ENCODE measurements at regions not wholly inside any gene's neighbourhood (a gene's known extent, or its start where the extent isn't known, plus 50 kb on each side); places are given as distances from the start of the nearest gene placed in this dataset.
A peak's percentile ranks its signal among the peaks of the same experiment; 100 is the strongest.
"Not testable (repeated sequence)": the region's sequence is repeated elsewhere in the genome, so short reads cannot be mapped to it uniquely, and the experiment has no call there.

DNA sequence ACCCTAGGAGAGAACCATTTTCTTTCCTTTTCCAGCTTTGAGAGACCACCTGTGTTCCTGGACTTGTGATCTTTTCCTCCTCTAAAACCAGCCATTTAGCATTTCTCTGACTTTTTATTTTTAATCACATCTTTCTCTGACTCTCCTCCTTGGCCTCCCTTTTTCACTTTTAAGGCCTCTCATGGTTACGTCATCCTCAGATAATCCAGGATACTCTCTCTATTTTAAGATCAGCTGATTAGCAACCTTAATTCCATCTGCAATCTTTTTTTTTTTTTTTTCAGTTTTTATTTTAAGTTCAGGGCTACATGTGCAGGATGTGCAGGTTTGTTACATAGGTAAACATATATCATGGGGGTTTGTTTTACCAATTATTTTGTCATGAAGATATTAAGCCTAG, 54.0 kb downstream of the RFPL4B start:
- no peak for DNase-seq

DNA sequence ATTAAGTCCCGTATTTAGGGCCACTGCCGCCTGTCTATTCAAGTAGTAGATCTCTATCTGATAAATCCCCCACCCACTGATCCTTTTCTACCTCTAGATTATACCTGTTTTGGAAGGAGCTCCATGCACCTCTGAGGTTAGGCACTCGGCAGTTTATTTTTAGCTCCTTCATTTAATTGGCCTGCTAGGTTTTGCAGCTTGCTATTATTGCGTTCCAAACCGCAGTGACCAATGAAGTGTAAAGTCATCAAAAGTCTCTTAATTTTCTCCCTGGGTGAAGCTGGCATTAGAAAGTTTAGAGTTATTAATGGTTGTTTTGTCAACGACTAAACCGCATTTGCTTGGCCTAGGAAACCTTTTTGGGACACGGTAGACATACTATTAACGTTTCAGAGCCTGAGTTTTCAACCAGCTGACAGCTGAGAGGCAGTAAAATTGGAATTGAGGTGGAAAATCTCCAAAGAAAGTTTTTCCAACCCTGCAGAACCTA, 60.0 kb downstream of the RFPL4B start:
- DNase-seq: no peak

DNA sequence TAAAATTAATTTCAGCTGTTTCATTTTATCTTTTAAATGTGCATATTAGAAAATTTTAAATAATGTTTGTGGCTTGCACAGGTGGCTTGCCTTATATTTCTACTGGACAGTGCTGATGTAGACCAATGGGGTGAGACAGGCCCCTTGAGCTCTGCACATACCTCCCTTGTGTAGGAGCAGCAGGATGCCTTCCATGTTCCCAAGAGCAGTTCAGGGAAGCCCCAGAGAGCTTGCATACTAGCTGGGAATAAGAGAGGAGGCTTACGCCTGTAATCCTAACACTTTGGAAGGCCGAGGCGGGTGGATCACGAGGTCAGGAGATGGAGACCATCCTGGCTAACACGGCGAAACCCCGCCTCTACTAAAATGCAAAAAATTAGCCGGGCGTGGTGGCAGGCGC, 61.4 kb downstream of the RFPL4B start:
- DNase-seq: no peak

DNA sequence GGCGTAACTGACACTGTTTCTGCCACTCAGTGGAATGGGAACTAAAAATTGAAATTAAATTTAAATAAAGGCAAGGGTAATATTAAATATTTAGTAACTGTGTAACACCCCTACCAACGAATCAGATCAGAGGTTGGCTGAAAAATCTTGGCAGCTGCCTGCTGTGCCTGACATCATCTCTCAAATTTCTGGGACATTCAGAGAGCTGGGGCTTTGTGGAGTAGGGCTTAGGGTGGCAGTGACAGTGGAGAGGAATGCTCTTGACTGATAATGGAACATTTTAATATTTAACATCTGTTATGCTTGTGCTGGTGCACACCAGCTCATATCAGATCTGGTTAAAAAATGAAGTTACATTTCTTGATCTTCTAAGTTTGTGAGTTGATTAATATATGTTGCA, 62.2 kb downstream of the RFPL4B start:
- no peak for DNase-seq

DNA sequence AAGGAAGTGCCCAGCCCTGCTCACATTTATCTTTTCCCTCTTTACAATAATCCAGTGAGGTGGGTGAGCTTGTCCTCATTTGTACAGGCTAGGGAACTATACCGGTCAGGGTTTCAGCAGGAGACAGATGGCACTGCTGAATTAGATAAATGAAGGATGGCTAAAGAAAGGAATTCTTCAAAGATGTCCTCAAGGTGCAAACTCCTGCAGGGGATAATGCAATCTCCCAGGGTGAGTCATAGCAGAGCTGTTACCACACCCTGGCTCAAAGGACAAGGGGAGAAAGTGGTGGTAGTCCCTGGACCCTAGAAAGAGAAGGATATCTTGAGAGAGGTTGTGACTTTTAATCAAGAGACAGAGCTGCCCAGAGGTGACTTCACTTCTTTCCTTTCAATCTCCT, 66.7 kb downstream of the RFPL4B start:
- peak; percentile 66 for DNase-seq

DNA sequence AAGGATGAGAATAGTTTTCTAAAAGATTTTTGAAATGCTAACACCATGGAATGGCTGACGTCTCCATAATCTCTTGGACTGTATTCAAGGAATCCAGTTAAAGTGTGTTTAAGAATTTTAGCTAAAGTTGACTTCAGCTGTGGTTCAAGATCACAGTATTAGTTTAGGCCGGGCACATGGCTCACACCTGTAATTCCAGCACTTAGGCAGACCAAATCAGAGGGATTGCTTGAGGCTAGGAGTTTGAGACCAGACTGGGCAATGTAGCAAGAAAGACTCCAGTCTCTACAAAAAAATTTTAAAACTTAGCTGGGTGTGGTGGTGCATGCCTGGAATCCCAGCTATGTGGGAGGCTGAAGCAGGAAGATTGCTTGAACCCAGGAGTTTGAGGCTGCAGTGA, 68.2 kb downstream of the RFPL4B start:
- DNase-seq: no peak

DNA sequence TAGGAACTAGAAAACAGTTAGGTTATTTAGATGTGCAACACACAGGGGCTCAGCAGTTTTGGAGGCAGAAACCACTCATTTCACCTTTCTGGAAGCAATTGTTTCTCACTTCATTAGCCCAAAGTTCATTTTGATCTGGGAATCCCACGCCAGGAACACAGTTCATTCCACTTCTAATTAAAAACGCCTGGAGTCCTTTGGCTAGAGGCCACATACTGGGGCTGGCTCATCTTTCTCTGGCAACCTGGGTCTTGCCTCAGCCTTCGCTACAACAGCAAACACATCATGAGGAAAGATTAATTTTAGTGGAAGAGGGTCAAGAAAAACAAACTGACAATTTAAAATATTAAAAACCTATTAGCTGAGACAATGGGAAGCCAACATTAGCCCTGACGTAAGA, 69.7 kb downstream of the RFPL4B start:
- DNase-seq: no peak

DNA sequence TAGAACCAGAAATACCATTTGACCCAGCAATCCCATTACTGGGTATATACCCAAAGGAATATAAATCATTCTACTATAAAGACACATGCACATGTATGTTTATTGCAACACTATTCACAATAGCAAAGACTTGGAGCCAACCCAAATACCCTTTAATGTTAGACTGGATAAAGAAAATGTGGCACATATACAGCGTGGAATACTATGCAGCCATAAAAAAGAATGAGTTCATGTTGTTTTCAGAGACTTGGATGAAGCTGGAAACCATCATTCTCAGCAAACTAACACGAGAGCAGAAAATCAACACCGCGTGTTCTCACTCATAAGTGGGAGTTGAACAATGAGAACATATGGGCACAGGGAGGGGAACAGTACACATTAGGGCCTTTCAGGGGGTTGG, 79.9 kb downstream of the RFPL4B start:
- DNase-seq: not testable (repeated sequence)

DNA sequence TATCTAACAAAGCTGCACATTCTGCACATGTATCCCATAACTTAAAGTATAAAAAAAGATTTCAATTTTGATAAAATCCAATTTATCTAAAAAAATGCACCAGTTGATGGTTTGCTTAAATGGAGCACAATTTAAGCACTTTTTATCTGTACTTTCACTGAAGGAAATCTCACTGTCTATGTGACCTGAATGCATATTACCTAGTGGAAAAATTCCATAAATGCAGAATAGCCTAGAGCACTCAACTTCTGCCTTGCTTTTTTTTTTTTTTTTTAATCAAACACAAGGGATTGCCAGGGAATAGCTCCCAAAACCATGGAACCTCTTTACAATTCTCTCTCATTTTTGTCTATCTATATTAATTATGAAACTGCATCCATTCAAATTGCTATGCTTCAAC, 80.4 kb downstream of the RFPL4B start:
- no peak for DNase-seq

DNA sequence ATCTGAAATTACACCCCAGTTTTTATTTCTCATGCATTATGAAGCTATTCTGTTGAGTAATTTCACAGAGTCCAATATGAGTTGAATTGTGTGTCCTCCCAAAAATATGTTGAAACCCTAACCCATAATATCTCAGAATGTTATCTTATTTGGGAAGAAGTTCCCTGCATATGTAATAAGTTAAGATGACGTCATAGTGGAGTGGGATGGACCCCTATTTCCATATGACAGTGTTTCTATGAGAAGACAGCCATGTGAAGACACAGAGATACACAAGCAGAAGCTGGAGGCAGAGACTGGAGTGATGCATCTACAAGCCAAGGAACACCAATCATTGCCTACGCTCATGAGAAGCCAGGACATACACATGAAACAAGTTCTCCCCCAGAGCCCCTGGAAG, 81.3 kb downstream of the RFPL4B start:
- DNase-seq: no peak

DNA sequence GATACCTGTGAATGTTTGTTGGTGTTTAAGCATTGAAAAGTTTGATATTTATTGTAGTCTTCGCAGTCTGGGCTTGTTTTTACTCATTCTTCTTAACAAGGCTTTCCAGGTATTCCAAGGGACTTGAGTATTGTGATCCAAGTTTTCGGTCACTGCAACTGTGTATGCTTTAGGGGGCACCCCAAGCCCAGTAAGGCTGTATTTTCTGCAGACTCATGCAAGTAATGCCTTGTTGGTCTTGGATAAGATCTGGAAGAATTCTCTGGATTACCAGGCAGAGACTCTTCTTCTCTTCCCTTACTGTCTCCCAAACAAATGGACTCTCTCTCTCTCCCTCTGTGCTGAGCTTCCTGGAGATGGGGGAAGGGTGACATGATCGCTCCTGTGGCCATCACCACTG, 82.1 kb downstream of the RFPL4B start:
- no peak for DNase-seq

DNA sequence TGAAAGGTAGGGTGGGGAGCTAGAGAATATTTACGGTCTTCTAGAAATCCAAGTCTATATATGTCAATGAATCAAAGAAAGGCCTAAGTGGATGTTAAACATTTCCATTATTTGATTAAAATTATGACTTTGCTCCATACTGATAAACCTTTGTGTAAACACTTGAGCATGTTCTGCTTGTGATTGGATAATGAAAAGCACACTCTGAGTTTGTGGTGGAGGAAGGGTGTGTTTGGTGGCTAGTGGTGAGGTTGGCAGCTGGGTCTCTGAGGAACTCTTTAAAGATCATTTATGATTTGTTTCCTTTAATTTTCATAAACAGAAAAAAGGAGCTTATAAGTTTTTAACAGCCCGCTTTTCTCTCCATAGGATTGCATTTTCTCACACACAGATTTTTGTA, 84.7 kb downstream of the RFPL4B start:
- DNase-seq: no peak

DNA sequence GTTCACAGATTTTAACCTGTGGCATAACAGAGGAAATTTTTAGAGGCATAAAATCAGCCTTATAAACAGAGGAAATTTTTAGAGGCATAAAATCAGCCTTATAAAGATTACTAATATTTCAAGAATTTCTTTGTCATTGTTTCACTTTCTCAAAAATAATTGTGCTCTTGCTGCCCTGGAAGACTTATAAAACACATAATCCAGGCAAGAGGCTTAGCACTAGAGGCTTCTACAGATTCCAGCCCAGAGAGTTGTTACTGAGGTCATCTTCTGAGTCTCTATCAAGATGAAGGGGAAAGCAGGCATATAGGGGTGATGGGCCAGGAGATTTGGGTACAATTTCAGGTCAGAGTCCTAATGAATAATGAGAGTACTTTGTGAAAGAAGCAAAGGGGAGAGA, 85.7 kb downstream of the RFPL4B start:
- DNase-seq: no peak

DNA sequence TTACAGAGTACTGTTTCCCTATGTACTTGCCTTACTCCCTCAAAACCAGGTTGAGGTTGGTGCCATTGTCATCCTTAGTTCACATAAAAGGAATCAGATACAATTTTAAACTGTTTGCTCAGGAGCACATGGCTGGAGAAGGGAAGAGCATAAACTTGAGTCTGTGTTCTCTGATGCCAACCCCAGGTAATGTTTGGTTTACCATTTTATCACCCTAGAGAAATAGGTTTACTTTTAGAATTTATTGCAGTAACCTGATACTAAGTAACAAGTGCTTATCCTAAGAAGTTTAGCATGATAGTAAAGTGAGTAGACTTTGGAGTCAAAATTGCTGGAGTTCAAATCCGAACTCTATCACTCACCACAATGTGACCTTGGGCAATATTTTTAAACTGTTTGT, 86.3 kb downstream of the RFPL4B start:
- no peak for DNase-seq

DNA sequence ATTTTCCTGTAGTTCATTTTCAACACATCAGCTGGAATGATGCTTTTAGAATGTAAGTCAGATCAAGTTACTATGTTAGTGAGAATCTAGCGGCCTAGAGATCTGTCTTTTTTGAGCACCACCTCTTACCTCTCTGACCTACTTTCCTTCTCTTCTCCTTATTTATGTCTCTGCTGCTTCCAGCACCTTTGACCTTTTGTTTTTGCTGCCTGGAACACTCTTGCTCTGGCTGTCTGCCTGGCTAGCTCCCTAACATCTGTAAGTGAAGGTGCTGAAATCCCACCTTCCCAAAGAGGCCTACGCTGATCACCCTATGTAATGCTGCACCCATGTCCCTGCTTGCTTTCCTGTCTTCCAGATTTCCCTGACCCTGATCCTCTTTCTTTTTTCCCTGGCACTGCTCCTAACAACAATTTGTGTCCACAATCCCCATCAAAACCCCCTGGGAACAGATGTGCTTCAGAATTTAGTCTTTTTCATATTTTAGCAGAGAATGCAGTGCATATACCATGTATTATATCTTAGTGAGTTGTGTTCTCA, 87.8 kb downstream of the RFPL4B start:
- no peak for DNase-seq

DNA sequence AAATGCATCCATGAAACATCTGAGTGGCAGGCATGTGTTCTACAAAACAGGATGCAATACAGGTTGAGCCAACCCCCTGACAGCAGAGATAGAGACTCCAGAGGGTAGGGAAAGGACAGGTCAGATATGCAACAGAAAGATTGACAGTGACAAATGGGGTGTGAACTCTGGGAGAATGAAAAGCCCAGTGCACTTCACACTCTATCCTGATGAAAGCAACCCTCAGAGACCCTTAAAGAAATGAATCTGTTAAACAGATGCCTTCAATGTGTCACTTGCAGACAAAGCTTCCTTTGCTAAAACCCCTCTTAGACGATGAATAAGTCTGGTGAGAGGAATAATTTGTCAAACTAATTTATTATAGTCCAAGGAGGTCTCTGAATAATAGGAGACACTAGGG, 89.9 kb downstream of the RFPL4B start:
- DNase-seq: no peak

DNA sequence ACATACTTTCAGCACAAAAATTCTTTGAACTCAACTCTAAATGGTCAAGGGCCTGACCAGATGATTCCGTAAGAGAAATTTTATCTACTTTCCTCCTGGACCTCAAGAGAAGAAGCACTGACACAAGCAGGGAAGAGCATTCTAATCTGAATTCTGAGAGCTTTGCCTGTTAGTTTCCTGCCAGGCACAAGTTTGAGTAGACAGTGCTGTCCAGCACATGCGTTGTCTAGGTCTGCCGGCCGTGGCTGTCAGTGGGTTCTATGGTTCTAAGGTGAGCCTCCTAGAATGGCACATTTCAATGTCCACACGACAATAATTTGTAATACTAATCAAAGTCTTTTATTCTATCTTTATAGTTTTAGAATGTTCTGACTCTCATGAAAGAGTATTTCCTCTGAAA, 91.9 kb downstream of the RFPL4B start:
- no peak for DNase-seq

DNA sequence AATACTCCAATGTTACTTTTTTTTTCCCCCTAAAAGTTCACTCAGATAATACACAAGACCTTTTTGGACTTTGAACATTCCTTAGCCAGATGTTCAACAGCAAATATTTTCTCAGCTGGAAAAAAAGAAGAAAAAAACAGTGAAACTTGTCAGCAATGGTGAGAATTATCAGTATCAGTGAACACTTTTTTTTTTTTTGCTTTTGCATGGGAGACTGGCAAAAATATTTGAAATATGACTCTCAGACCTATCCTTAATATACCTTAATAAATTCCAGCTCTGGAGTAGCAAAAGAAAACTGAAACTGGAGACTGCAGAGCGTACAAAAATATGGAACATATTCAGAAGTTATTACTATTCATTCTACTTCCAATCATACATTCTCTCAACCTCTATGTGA, 92.3 kb downstream of the RFPL4B start:
- DNase-seq: no peak

DNA sequence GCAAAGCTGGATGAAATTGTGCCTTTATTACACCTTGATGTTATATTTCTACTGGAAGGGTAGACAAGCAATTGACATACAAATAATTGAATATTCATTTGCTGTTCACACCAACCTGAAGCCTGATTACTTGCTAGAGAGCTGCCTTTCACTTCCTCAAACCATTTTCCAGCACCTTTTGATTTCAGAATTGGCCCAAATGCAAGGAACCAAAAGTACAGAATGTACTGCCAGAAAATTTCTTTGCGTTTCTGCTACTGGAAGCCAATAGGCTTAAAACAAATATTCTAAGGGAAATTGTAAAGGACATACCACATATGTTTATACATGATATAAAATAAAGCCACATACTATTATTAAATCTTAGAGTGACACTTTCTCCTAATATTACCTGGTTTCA, 94.5 kb downstream of the RFPL4B start:
- no peak for DNase-seq

DNA sequence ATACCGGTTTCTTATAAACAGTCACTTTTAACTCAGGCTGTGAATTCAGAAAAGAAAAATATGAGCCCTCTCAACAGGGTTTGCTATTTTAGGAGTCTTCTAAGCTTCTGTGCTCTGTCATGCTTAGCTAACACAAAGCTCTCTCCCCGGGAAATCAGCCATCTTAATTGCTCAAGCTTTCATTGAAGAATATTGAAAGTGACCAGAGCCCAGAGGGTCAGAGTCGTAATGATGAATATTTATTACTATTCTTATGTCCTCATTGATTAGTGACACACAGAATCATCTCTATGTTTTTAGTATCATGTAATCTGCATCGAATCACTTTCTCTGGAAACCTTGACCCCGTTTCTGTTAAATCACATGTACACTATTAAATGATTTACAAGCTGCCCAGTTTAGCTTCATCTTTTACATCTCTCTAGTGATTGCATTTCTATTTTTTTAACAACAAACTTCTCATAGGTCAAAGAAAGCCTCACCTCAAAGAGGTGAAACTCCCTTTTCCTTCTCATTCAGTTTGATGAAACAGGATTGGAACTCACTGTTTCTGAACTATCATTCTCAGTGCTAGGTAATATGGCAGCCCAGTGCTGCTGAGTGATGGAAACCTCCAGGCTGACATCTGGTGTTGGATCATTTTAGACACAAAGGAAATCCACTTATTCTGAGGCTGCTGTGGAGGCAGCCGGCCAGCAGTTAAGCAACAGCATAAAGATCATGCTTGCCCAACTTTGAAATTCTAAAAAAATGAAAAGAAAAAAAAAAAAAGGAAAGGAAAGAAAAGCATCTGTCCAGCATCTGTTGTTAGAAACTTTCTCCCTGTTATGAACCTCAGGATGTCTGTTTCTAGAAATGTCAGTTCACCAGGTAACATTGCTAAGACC, 96.3 kb downstream of the RFPL4B start:
- no peak for DNase-seq

DNA sequence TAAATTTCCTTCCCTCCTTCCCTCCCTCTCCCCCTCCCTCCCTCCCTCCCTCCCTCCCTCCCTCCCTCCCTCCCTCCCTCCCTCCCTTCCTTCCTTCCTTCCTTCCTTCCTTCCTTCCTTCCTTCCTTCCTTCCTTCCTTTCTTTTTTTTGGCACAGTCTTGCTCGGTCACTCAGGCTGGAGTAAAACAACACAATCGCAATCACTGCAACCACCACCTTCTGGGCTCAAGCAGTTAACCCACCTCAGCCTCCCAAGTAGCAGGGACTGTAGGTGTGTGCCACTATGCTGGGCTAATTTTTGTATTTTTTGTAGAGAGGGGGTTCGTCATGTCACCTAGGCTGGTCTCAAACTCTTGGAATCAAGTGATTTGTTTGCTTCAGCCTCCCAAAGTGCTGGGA, 101.7 kb downstream of the RFPL4B start:
- not testable (repeated sequence) for DNase-seq

DNA sequence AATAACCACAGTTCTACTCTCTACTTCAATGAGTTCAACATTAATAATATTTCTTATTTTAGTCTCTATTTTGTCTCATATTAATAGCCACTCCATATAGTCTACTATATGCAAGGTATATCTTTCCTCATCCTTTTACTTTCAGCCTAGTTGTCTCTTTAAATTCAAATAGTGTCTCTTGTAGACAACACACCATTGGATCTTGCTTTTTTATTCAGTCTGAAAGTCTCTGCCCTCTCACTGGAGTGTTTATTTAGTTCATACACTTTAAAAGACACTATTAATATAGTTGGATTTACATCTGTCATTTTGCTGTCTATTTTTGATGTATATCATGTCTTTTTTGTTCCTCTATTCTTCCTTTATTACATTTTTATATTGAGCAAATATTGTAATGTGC, 103.5 kb downstream of the RFPL4B start:
- DNase-seq: no peak

DNA sequence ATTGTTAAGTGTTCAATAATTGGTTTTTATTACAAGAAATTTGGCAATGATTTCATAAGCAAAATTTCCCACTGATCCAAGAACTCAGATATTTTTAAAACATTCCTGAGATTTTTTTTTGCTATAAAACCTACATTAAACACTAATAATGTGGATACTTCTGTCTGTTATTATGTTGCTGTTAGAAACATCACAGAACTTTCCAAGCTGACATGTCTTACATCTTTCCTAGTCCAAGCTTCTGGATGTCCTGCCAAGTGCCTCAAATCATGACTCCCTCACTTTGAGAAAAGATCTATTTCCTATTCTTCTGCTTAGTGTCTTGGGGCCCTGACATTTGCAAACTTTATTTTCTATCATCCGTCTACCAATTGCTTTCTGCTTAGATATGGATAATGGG, 110.8 kb downstream of the RFPL4B start:
- DNase-seq: no peak

DNA sequence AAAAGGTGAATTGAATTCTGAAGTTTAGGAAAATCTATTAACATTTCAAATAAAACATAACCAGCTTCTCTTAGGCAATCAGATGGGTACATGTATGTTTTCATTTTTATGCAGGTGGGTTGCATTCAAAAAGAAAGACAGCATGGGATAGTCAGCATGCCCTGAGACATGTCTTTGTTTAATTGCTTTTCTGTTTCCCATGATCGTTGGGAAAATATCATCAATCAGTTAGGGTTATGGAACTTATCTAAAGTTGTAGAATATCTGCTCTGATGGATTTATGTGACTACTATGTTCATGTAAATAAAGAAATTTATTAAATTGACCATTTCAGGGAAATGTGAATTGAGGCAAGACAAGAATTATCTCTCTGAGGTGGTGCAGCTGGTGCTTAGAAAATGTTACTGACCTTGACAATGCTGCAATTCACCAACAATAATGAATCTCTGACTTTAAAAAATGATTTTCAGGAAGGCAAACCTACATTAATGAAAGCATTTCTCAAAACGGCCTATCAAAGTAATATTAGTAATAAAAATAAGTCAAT, 112.7 kb downstream of the RFPL4B start:
- DNase-seq: no peak

All from islet precursor cell (in vitro differentiated cells).